CD14-positive monocyte (primary cell): ENCODE measurements at regions not wholly inside any gene's neighbourhood (a gene's known extent, or its start where the extent isn't known, plus 50 kb on each side); places are given as distances from the start of the nearest gene placed in this dataset.

Source experiments
- DNase-seq, 3 donors: peaks; one replicate each; pipeline ENCODE4 v3.0.0-alpha.2; 2011 to 2022
- H2AFZ ChIP-seq: 2 replicates; pipeline ENCODE4 v1.6.0; 2012; ENCODE audit warnings: mild to moderate bottlenecking, low read depth, low read length, inconsistent platforms; ENCODE audit not compliant: insufficient read depth, poor library complexity, severe bottlenecking
- H3K27ac ChIP-seq, 2 donors: 1 replicate in 1 of 2; 2 replicates in 1 of 2; pipeline ENCODE4 v1.5.1; 2012 to 2013; ENCODE audit warnings: low read length in 2 of 2, control low read depth in 1 of 2, inconsistent platforms in 1 of 2, low read depth in 1 of 2, mild to moderate bottlenecking in 1 of 2
- H3K27me3 ChIP-seq, 2 donors: one replicate each; pipeline versions ENCODE4 v1.6.0 to v1.6.1; 2011 to 2013; ENCODE audit warnings: low read length in 2 of 2; ENCODE audit not compliant: control insufficient read depth in 2 of 2, insufficient read depth in 2 of 2
- H3K36me3 ChIP-seq, 2 donors: replicated peaks in 1 of 2; 1 replicate in 1 of 2; 2 replicates in 1 of 2; pipeline versions ENCODE4 v1.5.1 to v1.6.1; 2012 to 2013; ENCODE audit warnings: low read length in 2 of 2, control low read depth in 1 of 2, inconsistent platforms in 1 of 2, mild to moderate bottlenecking in 1 of 2; ENCODE audit not compliant: insufficient read depth in 2 of 2, control insufficient read depth in 1 of 2
- H3K4me1 ChIP-seq, 2 donors: 1 replicate in 1 of 2; 2 replicates in 1 of 2; pipeline versions ENCODE4 v1.5.1 to v1.6.1; 2012 to 2013; ENCODE audit warnings: low read length in 2 of 2, control low read depth in 1 of 2, inconsistent platforms in 1 of 2, mild to moderate bottlenecking in 1 of 2, moderate library complexity in 1 of 2; ENCODE audit not compliant: insufficient read depth in 2 of 2, control insufficient read depth in 1 of 2
- H3K4me2 ChIP-seq: replicated peaks from 2 replicates; pipeline ENCODE3; 2012; ENCODE audit warnings: low read length, moderate library complexity, mild to moderate bottlenecking; ENCODE audit not compliant: poor library complexity, severe bottlenecking; ENCODE audit errors: extremely low read depth
- H3K4me3 ChIP-seq, 3 experiments: fragments of 200-600 bp in 1 of 3; sonication (generic) in 1 of 3; replicated peaks in 1 of 3; 1 replicate in 2 of 3; 2 replicates in 1 of 3; pipeline ENCODE4 v1.5.1; 2011 to 2013; ENCODE audit warnings: low read length in 3 of 3, mild to moderate bottlenecking in 3 of 3, control low read depth in 2 of 3, low read depth in 2 of 3, inconsistent platforms in 1 of 3, moderate library complexity in 1 of 3
- H3K79me2 ChIP-seq: 2 replicates; pipeline ENCODE4 v1.6.0; 2012; ENCODE audit warnings: mild to moderate bottlenecking, control low read depth, inconsistent platforms, low read length, moderate library complexity; ENCODE audit not compliant: insufficient read depth
- H3K9ac ChIP-seq: 2 replicates; pipeline ENCODE4 v1.6.0; 2017; ENCODE audit warnings: low read length, mild to moderate bottlenecking; ENCODE audit not compliant: insufficient read depth, poor library complexity, severe bottlenecking
- H3K9me3 ChIP-seq, 2 donors: replicated peaks in 1 of 2; 1 replicate in 1 of 2; 2 replicates in 1 of 2; pipeline versions ENCODE4 v1.5.1 to v1.6.1; 2012 to 2013; ENCODE audit warnings: low read length in 2 of 2, control low read depth in 1 of 2; ENCODE audit not compliant: control insufficient read depth in 1 of 2, insufficient read depth in 1 of 2
- H4K20me1 ChIP-seq: 2 replicates; pipeline ENCODE4 v1.6.0; 2012; ENCODE audit warnings: mild to moderate bottlenecking, low read length, control low read depth, moderate library complexity; ENCODE audit not compliant: insufficient read depth
- H3K27ac Mint-ChIP-seq, 7 donors: one replicate each; pipeline ENCODE4 v1.8.0; 2020; ENCODE audit warnings: mild to moderate bottlenecking in 7 of 7, mixed read lengths in 7 of 7, moderate library complexity in 6 of 7, inconsistent platforms in 2 of 7
- H3K27me3 Mint-ChIP-seq, 3 donors: one replicate each; pipeline ENCODE4 v1.8.0; 2021 to 2022; ENCODE audit warnings: low read depth in 3 of 3, mild to moderate bottlenecking in 3 of 3, mixed read lengths in 3 of 3, moderate library complexity in 3 of 3, inconsistent platforms in 1 of 3
- H3K36me3 Mint-ChIP-seq, 2 donors: one replicate each; pipeline ENCODE4 v1.8.0; 2020; ENCODE audit warnings: mixed read lengths in 2 of 2, inconsistent platforms in 1 of 2, mild to moderate bottlenecking in 1 of 2
- H3K4me1 Mint-ChIP-seq: one replicate; pipeline ENCODE4 v1.8.0; 2020; ENCODE audit warnings: mild to moderate bottlenecking, mixed read lengths
- H3K4me3 Mint-ChIP-seq, 2 donors: one replicate each; pipeline ENCODE4 v1.8.0; 2020; ENCODE audit warnings: mild to moderate bottlenecking in 2 of 2, mixed read lengths in 2 of 2, moderate library complexity in 1 of 2
- H3K9me3 Mint-ChIP-seq, 7 donors: one replicate each; pipeline ENCODE4 v1.8.0; 2020 to 2022; ENCODE audit warnings: mixed read lengths in 7 of 7, mild to moderate bottlenecking in 6 of 7, moderate library complexity in 6 of 7, inconsistent platforms in 2 of 7
- WGBS: methylation state at CpG from one replicate; pipeline ENCODE4 v1.1.5; 2013; ENCODE audit warnings: missing lambda C conversion rate; ENCODE audit not compliant: insufficient coverage; 5-methylcytosine and 5-hydroxymethylcytosine counted together
- intact Hi-C, 2 donors: fragments of 100-400 bp; cut with micrococcal nuclease; formaldehyde crosslinking; loops; one replicate each; pipeline versions ENCODE4 v1.15.0 to v1.15.1; 2023
- TF ChIP-seq, protein P1 (sequence below): fragments of 200-600 bp; IDR thresholded peaks from one replicate; pipeline ENCODE4 v1.8.0; 2022; ENCODE audit warnings: antibody characterized with exemption, mild to moderate bottlenecking

DNA sequence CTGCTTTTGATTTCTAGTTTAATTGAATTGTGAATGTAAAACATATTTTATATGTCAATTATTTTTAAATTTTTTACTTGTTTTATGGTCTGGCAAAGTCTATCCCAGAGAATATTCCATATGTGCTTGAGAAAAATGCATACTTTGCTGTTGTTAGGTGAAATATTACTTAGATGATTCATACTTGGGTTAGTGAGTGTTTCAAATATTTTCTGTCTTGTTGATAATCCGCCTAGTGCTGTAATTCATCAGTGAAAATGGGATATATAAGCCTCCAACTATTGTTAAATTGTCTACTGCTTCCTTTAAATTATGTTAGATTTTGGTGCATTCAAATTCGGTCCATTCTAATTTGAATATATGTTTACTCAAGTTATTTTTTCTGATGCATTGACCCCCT, 395.5 kb downstream of the LRFN5 start:
- H3K27me3 Mint-ChIP-seq: no peaks in the 10 kb centered on the region
- H3K9me3 Mint-ChIP-seq: peaks cover 0 to 3% (median 0%) of the 10 kb centered on the region in 7 donors
- Histone ChIP-seq H4K20me1 (no peaks in the 10 kb centered on the region), H3K79me2 (no peaks in the 10 kb centered on the region), H3K4me2 (no peak overlapping the region), H3K9me3 (no peaks in the 10 kb centered on the region), H3K9ac (no peak overlapping the region), H2AFZ (no peak overlapping the region), H3K4me3 (no peak overlapping the region), H3K27ac (no peak overlapping the region), H3K36me3 (no peaks in the 10 kb centered on the region), H3K4me1 (no peaks in the 10 kb centered on the region), H3K27me3 (no peaks in the 10 kb centered on the region)
- H3K36me3 Mint-ChIP-seq: no peaks in the 10 kb centered on the region
- WGBS: no CpG with 5 or more reads among the region's 2 CpGs
- no peak for DNase-seq
- TF ChIP-seq, protein P1, sequence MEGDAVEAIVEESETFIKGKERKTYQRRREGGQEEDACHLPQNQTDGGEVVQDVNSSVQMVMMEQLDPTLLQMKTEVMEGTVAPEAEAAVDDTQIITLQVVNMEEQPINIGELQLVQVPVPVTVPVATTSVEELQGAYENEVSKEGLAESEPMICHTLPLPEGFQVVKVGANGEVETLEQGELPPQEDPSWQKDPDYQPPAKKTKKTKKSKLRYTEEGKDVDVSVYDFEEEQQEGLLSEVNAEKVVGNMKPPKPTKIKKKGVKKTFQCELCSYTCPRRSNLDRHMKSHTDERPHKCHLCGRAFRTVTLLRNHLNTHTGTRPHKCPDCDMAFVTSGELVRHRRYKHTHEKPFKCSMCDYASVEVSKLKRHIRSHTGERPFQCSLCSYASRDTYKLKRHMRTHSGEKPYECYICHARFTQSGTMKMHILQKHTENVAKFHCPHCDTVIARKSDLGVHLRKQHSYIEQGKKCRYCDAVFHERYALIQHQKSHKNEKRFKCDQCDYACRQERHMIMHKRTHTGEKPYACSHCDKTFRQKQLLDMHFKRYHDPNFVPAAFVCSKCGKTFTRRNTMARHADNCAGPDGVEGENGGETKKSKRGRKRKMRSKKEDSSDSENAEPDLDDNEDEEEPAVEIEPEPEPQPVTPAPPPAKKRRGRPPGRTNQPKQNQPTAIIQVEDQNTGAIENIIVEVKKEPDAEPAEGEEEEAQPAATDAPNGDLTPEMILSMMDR: no peak
- no peaks in the 10 kb centered on the region for H3K4me1 Mint-ChIP-seq
- H3K27ac Mint-ChIP-seq: no peak overlapping the region
- H3K4me3 Mint-ChIP-seq: no peak overlapping the region
- intact Hi-C loops: no loop called here

DNA sequence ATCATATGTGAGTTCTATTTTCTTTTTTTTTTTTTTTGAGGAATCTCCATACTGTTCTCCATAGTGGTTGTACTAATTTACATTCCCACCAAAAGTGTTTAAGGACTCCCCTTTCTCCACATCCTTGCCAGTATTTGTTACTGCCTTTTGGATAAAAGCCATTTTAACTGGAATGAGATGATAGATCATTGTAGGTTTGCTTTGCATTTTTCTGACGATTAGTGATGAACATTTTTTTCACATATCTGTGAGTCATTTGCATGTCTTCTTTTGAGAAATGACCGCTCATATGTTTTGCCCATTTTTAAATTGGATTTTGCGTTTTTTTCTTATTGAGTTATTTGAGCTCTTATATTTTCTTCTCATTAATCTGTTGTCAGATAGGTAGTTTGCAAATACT, 394.8 kb downstream of the LRFN5 start:
- Histone ChIP-seq H3K27ac (no peak overlapping the region), H3K27me3 (no peaks in the 10 kb centered on the region), H3K4me3 (no peak overlapping the region), H2AFZ (no peak overlapping the region), H3K9me3 (no peaks in the 10 kb centered on the region), H4K20me1 (no peaks in the 10 kb centered on the region), H3K4me2 (no peak overlapping the region), H3K9ac (no peak overlapping the region), H3K79me2 (no peaks in the 10 kb centered on the region), H3K36me3 (no peaks in the 10 kb centered on the region), H3K4me1 (no peaks in the 10 kb centered on the region)
- WGBS: no CpG with 5 or more reads among the region's 3 CpGs
- TF ChIP-seq, protein P1: no peak
- no peak overlapping the region for H3K4me3 Mint-ChIP-seq
- H3K36me3 Mint-ChIP-seq: no peaks in the 10 kb centered on the region
- intact Hi-C loops: no loop called here
- no peak for DNase-seq
- no peak overlapping the region for H3K27ac Mint-ChIP-seq
- H3K27me3 Mint-ChIP-seq: no peaks in the 10 kb centered on the region
- no peaks in the 10 kb centered on the region for H3K4me1 Mint-ChIP-seq
- peaks cover 0 to 1% (median 0%) of the 10 kb centered on the region in 7 donors for H3K9me3 Mint-ChIP-seq
